ENCODE measurements at regions not wholly inside any gene's neighbourhood (a gene's known extent, or its start where the extent isn't known, plus 50 kb on each side); places are given as distances from the start of the nearest gene placed in this dataset.
"Not testable (repeated sequence)": the region's sequence is repeated elsewhere in the genome, so short reads cannot be mapped to it uniquely, and the experiment has no call there.

- no peaks in the 10 kb centered on the region for H3K36me3 ChIP-seq (replicated peaks)
- H3K4me3 ChIP-seq (ENCODE audit: low read depth, low read length) = no peak overlapping the region
- in situ Hi-C loops (cut with HindIII; ENCODE audit: low pct_ligation_motif_present, low sequenced_read_pairs) = no loop called here
- TF ChIP-seq, protein P1, sequence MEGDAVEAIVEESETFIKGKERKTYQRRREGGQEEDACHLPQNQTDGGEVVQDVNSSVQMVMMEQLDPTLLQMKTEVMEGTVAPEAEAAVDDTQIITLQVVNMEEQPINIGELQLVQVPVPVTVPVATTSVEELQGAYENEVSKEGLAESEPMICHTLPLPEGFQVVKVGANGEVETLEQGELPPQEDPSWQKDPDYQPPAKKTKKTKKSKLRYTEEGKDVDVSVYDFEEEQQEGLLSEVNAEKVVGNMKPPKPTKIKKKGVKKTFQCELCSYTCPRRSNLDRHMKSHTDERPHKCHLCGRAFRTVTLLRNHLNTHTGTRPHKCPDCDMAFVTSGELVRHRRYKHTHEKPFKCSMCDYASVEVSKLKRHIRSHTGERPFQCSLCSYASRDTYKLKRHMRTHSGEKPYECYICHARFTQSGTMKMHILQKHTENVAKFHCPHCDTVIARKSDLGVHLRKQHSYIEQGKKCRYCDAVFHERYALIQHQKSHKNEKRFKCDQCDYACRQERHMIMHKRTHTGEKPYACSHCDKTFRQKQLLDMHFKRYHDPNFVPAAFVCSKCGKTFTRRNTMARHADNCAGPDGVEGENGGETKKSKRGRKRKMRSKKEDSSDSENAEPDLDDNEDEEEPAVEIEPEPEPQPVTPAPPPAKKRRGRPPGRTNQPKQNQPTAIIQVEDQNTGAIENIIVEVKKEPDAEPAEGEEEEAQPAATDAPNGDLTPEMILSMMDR (IDR thresholded peaks at IDR 0.05; ENCODE audit: low read depth, low read length, missing control alignments) = no peak
- H3K27ac ChIP-seq = no peak overlapping the region
- no peaks in the 10 kb centered on the region for H3K27me3 ChIP-seq (replicated peaks)
- DNase-seq = no peak
Measured at GRCh38 chr4:43567644-43568043, 675.1 kb downstream of the GRXCR1 start.

DNA sequence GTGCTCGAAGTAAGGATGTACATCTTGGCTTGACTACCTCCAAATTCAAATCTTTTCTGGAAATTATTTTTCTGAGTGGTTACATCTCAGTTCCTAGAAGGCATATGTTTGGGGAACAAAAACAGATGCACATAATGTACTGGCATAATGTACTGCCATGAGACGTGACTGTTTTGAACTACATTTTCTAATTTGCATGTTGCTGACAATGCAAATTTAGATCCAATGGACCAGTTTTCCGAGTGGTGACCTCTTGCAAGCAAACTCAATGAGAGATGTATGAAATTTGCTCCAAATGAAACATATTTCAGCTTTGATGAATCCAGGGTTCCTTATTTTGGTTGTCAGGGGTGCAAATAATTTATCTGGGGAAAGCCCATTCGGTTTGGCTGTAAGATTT lies 694.3 kb downstream of the GRXCR1 start:
- DNase-seq = no peak
- Histone ChIP-seq H3K27ac (no peak overlapping the region), H3K27me3 (replicated peaks) (no peaks in the 10 kb centered on the region), H3K36me3 (replicated peaks) (no peaks in the 10 kb centered on the region), H3K4me3 (ENCODE audit: low read depth, low read length) (no peak overlapping the region)
- in situ Hi-C loops (cut with HindIII; ENCODE audit: low pct_ligation_motif_present, low sequenced_read_pairs) = no loop called here
- TF ChIP-seq, protein P1 (IDR thresholded peaks at IDR 0.05; ENCODE audit: low read depth, low read length, missing control alignments) = no peak

DNA sequence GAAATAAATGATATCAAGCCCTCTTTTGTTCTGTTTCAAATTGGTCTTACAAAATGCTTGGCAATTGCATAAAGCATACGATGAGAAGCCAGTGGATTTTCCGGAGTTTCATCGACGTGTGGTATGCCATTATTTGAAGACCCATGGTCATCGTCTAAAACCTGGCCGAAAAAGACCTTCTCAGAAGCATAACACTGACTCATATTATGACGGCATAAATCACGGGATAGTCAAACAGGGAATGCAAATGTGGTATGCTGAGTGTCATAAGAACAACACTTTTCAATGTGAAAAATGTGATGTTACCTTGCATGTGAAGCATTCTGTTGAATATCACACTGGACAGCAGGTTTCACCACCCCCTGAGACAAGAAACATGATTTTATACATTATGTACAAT lies 695.2 kb downstream of the GRXCR1 start:
- in situ Hi-C loops (cut with HindIII; ENCODE audit: low pct_ligation_motif_present, low sequenced_read_pairs) = no loop called here
- TF ChIP-seq, protein P1 (IDR thresholded peaks at IDR 0.05; ENCODE audit: low read depth, low read length, missing control alignments) = no peak
- Histone ChIP-seq H3K36me3 (replicated peaks) (no peaks in the 10 kb centered on the region), H3K27me3 (replicated peaks) (no peaks in the 10 kb centered on the region), H3K4me3 (ENCODE audit: low read depth, low read length) (no peak overlapping the region), H3K27ac (no peak overlapping the region)
- DNase-seq = no peak

DNA sequence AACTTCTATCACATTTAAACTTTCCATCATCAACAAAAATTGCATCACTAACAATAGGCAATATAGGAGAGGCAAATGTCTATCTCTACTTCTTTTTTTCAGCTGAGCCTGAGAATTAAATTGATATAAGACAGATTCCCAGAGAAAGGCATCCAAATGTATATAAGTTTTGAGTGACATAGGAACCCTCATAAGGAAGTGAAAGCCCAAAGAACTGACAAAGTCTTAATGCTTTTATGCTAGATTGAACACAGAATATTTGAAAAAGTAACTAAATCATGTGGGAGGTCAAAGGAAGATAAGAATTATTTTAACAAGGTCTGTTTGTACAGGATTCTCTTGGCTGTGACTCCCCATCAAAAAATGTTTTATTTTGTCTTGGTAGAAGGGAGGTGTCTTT lies 714.9 kb downstream of the GRXCR1 start:
- TF ChIP-seq, protein P1 (IDR thresholded peaks at IDR 0.05; ENCODE audit: low read depth, low read length, missing control alignments) = no peak
- H3K4me3 ChIP-seq (ENCODE audit: low read depth, low read length) = no peak overlapping the region
- no peaks in the 10 kb centered on the region for H3K36me3 ChIP-seq (replicated peaks)
- in situ Hi-C loops (cut with HindIII; ENCODE audit: low pct_ligation_motif_present, low sequenced_read_pairs) = no loop called here
- H3K27ac ChIP-seq = no peak overlapping the region
- no peaks in the 10 kb centered on the region for H3K27me3 ChIP-seq (replicated peaks)
- no peak for DNase-seq

DNA sequence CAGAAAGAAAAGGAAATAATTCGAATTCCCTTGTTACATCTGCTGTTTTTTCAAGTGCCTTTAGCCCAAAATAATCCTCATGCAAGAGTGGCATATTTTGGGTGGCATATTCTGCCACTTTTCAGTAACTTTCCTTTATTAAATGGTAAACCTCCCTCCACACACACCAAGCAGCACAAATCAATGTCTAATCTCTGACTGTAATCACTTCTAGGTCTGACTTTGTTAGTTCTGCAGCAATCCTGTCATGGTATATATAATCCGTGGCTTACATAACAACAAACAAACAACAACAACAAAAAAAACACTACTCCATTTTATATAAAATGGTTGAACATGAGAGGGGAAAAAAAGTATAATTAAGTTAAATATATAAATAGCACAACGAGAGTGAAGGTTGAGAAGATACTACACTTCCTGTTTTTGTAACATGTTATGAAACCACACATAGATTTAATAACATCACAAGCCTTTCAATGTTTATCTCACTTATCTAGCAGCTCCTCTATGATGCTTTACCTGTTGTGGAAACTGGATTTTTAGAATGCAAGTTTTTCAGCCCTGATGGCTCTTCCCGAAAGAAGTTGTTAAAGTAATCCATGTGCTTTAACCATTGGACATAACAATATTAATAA lies 715.4 kb downstream of the GRXCR1 start:
- H3K27me3 ChIP-seq (replicated peaks) = no peaks in the 10 kb centered on the region
- in situ Hi-C loops (cut with HindIII; ENCODE audit: low pct_ligation_motif_present, low sequenced_read_pairs) = no loop called here
- TF ChIP-seq, protein P1 (IDR thresholded peaks at IDR 0.05; ENCODE audit: low read depth, low read length, missing control alignments) = no peak
- H3K36me3 ChIP-seq (replicated peaks) = no peaks in the 10 kb centered on the region
- no peak overlapping the region for H3K4me3 ChIP-seq (ENCODE audit: low read depth, low read length)
- no peak for DNase-seq
- H3K27ac ChIP-seq = no peak overlapping the region

DNA sequence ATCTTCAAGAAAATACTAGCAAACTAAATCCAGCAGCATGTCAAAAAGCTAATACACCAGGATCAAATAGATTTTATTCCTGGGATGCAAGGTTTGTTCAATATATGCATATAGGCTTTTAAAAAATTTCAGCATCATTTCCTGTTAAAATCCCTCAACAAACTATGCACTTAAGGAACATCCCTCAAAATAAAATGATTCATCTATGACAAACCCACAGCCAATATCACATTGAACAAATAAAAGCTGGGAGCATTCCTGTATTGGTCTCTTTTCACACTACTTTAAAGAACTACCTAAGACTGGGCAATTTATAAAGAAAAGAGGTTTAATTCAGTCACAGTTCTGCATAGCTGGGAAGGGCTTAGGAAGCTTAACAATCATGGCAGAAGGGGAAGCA lies 726.7 kb downstream of the GRXCR1 start:
- in situ Hi-C loops (cut with HindIII; ENCODE audit: low pct_ligation_motif_present, low sequenced_read_pairs) = no loop called here
- Histone ChIP-seq H3K36me3 (replicated peaks) (no peaks in the 10 kb centered on the region), H3K4me3 (ENCODE audit: low read depth, low read length) (no peak overlapping the region), H3K27ac (no peak overlapping the region), H3K27me3 (replicated peaks) (no peaks in the 10 kb centered on the region)
- TF ChIP-seq, protein P1 (IDR thresholded peaks at IDR 0.05; ENCODE audit: low read depth, low read length, missing control alignments) = no peak
- DNase-seq = no peak

GRCh38 chr4:43637893-43638292 lies 745.4 kb downstream of the GRXCR1 start:
- H3K27ac ChIP-seq; H3K4me3 ChIP-seq (ENCODE audit: low read depth, low read length); H3K27me3 ChIP-seq (replicated peaks); H3K36me3 ChIP-seq (replicated peaks); in situ Hi-C loops (cut with HindIII; ENCODE audit: low pct_ligation_motif_present, low sequenced_read_pairs); DNase-seq: not testable (repeated sequence)
